Renal cortical epithelial cell (primary cell): ENCODE measurements at regions not wholly inside any gene's neighbourhood (a gene's known extent, or its start where the extent isn't known, plus 50 kb on each side); places are given as distances from the start of the nearest gene placed in this dataset.
A peak's percentile ranks its signal among the peaks of the same experiment; 100 is the strongest.
"Not testable (repeated sequence)": the region's sequence is repeated elsewhere in the genome, so short reads cannot be mapped to it uniquely, and the experiment has no call there.

Experiments used
- DNase-seq: peaks from one replicate; pipeline ENCODE4 v3.0.0-alpha.2; 2011; ENCODE audit warnings: low read depth

DNA sequence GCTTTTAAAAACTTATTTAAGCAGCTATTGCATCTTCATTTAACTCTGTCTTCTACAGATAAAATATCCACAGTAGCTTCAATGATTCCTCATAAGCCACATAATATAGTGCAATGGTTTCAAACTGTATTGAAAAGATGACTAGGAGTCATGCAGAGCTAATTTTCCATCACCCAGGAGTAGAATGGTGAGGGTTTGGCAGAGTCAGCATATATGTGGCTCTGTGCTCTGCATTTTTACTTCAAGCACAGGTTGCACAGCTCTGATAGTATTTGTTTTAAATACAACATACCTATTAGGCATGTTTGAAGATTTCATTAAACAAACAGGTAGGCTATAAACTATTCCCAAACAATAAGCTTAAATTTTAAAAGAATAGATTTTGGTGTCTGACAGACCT lies 731.9 kb upstream of the VRK2 start:
- DNase-seq = no peak

DNA sequence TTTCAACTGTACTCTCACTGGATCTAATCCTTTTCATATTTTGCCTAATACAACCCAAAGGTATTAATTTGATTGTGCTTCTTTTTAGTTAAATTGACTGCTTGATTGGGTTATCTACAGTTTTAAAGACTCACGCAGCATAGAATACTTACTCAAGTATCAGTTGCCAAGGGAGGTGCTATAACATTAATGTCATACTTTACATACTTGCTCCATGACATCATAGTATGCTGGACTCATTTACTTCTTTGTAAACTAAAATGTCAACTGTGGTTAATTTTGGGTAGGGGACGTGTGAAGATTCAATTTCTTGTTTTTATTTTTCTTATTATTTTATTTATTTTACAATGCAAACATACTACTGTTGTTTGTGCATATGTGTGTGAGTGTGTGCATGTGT lies 716.2 kb upstream of the VRK2 start:
- peak; percentile 22 for DNase-seq

DNA sequence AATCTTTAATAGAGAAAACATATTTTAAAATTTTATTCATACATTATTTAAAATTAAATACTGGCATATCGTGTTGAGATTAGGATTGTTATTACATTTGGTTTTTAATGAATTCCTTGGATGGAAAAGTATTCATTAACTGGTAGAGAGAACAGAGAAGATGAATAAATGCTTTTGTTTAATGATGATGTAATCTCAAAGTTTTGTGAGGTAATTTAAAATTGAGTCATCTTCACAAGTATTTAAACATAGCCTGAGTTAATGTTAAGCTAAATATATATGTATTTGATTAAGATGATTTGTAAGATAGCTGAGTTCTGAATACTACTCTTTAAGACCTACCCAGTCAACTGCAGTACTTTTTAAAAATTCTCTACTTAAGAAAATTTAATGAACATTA lies 713.4 kb upstream of the VRK2 start:
- peak; percentile 8 for DNase-seq

DNA sequence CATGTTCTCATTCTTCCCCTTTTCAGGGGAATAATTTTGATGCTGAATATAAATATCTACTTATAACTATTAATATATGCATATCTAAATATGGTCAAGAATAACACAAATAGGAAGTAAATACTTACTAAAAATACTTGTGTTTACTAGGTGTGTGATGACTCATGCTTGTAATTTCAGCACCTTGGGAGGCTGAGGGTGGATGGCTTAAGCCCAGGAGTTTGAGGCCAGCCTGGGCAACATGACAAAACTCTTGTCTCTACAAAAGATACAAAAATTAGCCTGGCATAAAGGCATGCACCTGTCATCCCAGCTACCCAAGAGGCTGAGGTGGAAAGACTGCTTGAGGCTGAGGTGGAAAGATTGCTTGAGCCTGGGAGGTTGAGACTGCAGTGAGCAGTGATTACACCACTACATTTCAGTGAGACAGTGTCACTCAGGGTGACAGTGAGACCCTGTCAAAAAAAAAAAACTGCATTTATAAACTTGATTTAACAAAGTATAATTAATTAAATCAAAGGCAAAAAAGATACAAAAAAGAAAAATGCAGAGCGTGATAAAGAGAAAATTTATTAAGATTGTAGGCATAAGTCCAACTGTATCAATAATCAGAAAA lies 703.1 kb upstream of the VRK2 start:
- peak; percentile 29 for DNase-seq

DNA sequence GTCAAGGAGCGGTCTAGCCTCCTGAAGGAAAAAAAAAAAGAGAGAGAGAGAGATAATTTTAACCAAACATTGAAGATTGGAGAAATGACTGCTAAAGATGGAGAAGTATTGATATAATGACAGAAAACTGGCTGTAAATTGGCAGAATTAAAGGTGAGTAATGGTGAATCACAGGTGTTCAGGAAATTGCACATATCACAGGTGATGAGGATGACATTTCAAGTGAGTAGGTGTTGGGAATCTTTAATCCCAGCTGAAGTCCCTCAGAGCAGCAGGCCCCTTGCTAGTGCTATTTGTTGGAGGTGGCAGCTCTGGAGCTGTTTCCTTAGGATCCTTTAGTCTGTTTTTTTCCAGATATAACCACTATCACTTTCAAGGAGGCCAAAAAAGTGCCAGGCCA lies 678.4 kb upstream of the VRK2 start:
- DNase-seq = no peak

DNA sequence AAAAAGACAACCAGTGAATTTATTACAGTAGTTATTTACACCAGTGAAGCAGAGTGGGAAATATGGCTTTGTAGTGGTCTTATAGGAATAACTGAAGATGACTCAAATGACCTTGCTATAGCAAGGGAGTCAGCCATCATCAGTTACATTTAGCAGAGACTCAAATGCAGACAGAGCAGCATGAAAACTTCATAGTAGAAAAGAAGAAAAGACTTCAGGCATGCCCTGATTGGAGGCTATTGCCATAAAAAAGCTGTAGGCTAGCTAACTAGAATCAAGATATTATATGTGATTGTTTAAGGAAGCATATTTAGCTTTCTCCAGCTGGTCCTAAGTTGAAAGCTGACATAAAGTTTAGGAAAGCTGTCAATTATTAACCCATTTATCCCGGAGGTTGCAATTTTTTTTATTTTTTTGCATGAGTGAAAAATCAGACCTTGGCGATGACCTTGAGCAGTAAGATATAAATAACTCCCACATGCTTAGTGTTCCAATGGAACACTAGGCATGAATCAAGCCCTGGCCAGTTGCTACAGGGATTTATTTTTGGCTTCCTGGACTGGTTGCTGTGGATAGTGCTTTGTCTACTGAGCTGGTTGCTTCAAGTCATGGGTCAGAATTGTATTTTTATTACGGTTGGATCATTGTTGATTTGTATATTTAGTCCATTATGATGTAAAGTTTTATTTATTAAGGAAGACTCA lies 675.6 kb upstream of the VRK2 start:
- DNase-seq = peak; percentile 53

DNA sequence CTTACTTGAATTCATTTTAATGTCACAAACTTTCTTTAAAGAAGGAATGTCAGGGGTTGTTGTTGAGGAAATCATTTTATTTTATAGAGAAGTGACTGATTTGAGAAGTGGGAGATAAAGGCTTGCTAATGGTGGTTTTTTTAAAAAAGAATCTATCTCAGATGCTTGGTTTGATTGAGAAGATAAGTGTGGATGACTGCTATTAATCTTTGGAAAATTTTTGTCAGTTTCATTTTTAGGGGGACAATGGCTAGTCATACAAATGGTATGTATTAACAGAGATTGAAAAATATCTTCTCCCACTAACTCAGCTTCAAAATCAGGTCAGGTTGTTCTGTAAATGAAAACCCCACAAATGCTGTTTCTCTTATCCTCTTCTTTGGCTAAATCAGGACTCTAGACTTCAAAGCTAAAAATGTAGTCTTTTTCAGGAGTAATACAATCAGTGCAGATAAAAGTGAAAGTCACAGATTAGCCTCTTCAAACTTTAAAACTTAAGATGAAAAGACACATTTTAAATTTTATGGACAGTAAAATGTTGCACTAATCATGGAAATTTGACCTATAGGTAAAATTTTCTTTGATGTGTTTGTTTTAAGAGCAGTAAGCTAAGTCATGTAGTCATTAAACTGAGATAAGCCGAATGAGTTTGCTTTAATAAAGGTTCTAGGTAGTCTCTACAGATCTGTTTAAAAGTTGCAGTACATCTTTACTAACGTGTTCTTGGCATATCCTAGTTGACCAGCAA lies 674.2 kb upstream of the VRK2 start:
- no peak for DNase-seq

DNA sequence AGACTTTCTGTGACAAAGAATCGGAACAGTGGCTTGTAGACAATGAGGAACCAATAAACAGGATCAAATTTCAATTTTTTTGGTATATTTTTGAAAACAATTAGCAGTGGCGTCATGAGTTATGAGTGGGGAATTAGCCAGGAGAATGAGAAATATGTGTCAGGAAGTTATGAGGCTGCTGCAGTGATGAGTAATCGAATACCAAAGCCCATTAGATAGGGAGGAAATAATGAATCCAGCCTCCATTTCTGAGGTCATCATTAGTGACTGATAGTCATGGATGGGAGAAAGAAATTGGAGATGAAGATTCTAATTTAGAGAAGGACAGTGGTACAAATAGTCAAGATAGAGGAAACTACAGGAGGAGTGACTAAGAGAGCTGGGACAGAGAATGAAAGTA lies 673.1 kb upstream of the VRK2 start:
- peak; percentile 35 for DNase-seq

DNA sequence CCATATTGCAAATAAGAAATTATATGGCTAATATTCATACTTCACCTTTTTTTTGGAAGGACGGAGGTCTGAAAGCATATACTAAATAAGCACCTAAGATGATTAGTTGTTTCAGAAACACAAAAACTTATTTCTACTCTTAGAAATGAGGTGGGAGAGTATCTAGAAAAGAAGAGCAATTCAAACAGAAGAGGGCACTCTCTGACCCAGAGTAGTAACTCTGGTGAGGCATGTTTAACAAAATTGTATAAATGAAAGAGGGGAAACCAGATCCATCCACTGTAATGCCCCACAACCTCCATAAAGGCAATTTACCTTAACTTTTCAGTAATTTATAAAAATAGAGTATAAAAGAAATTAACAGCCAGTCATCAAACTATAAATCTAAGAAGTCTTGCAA lies 669.6 kb upstream of the VRK2 start:
- peak; percentile 17 for DNase-seq

DNA sequence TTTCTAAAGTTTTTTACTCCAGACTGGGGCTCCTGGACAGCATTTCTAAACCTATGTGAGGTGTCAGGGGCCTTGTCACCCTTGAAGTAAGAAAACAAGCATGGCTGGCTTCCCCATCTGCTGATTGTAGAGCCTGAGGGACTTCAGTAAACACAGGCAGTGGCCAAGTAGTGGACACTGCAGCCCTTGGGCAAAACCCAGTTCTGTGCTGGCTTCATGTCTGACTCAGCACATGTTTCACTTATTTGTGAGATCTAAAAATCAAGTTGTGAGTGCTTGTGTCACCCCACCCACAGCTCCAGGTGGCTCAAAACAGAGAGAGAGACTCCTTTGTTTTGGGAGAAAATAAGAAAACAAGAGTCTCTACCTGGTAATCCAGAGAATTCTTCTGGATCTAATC lies 660.3 kb upstream of the VRK2 start:
- peak; percentile 33 for DNase-seq

DNA sequence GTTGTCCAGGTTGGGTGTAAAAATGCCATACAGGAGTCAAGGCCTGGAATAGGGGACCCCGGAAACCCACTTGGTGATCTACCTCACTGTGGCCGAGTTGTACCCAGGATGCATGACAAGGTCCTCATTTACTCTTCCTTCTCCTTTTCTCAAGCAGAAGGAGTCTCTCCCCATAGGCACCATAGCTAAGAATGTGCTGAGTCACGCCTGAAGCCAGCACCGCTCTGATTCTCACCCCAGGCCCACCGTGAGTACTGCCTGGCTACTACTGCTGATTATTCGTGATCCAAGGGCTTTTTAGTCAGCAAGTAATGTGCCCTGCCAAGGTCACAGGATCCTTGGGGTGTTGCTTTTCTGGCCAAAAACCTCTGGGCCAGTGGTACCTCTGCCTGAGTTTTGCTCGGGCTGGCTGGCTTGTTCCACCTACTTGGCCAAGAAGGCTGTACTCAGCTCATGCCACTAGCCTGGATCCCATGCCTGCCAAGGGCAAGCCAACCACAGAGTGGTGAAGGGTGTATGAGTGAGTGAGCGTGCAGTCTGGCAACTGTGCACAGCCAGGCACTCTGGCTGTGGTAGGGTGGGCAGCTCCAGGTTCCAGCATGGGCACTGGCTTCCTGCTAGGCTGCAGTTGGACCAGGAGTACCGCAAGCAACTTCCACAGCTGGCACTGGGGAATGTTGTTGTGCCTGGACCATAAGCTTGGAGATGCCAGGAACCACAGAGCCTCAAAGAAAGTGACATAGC lies 650.1 kb upstream of the VRK2 start:
- no peak for DNase-seq

DNA sequence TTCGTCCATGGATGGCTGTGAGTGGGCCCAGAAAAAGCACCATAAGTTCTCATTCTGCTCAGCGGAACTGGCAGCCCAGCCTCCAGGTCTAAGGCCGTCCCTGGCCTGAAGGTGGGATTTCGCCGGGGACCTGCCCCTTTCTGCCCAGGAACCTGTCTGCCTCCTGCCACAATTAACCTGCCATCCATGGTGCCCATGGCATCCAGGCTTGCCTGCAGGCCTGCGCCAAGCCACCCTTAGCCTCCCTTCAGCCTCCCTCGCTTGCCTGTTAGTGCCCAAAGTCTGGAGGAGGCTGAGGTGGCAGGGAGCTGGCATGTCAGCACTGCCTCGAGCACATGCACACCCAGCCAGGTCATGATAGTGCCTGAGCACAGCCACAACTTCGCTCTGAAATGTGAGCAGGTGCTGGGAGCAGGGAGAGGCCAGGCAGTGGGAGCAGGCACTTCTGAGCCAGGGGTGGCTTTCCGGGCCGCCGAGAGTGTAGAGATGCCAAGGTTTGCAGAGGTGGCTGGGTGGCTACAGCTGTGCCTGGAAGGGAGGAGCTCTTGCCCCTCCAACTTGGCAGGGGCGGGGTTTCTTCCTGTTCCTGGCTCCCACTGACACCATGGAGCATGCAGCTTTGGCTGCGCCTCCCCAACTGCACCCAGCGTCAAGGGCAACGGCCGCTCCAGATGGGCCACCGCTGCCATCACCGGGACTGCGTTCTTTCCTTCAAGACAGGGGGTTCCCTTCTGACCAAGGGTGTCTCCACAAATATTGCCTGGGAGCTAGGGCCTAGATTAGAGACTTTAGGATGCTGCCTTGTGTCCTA lies 648.9 kb upstream of the VRK2 start:
- DNase-seq = no peak

DNA sequence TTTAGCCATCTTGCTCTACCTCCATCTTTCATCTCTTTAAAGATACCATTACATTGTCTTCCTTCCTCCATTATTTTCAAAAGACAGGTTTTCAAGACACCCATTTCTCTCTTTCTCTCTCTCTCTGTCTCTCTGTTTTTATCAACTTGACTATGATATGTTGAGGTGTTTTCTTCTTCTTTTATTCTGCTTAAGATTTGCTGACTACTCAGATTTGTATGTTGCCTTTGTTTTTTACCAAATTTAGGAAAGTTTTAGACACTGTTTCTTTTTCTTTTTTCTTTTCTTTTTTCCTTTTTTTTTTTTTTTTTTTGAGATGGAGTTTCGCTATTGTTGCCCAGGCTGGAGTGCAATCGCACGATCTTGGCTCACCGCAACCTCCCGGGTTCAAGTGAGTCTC lies 647.5 kb upstream of the VRK2 start:
- no peak for DNase-seq

DNA sequence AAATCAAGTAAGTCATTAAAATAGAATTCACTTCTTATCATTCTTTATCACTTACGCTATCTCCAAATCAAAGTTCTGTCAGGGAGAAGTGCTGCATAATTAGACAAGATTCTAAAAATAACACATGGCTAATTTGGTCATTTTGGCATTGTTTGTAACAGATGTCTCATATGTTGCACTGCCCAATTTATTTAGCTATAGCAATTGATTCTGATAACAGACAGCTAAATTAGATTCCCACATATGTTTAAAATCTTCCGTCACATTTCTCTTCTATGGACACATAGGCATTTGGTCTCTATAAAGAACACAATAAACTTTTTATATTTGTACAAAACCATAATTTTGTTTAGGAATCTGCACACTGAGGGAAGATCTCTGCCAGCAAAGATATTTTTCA lies 644.5 kb upstream of the VRK2 start:
- no peak for DNase-seq

DNA sequence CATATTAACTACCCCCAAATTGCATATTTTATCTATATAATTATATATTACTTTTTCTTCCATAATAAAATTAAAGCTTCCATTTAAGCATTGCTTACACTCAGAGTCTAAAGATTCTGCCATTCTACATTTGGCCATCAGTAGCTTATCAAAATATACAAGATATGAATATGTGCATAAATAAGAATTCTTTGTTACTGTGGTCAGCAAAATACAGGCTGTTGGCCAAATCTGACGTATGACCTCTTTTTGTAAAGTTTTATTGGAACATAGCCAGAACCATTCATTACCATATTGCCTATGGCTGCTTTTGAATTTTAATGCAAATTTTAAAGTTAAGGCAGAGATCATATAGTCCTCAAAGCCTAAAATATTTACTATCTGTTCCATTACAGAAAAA lies 643.9 kb upstream of the VRK2 start:
- DNase-seq = no peak

DNA sequence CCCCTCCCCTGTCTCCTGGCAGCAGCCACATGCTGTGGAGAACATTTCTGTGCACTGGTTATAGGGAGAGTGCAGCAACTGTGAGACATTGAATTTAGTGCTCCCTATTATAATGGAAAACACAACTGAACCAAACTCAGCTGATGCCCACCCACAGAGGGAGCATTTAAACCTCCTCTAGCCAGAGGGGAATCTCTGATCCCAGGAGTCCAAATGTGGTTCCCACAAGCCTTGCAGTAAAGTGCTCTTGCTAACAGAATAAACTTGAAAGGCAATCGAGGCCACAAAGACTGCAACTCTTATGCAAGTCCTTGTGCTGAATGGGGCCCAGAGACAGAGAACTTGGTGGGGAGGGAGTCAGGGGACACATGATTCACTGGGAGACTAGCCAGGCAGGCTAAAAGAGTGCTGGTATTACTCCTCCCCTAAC lies 638.8 kb upstream of the VRK2 start:
- no peak for DNase-seq

DNA sequence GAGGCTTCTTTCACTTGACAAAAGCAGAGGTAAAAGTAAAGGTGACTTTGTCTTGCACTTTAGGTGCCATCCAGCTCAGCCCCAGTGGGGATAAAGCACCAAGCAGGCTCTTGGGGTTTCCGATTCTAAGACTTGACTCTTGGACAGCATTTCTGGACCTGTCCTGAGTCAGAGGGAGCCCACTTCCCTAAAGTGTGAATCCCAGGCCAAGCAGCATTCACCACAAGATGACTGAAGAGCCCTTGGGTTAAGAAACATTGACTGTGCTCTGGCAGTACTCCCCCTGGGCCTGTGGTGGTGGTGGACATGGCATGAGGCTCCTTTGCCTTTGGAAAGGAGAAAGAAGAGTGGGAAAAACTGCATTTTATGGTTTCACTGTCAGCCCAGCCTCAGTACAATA lies 638.0 kb upstream of the VRK2 start:
- no peak for DNase-seq

DNA sequence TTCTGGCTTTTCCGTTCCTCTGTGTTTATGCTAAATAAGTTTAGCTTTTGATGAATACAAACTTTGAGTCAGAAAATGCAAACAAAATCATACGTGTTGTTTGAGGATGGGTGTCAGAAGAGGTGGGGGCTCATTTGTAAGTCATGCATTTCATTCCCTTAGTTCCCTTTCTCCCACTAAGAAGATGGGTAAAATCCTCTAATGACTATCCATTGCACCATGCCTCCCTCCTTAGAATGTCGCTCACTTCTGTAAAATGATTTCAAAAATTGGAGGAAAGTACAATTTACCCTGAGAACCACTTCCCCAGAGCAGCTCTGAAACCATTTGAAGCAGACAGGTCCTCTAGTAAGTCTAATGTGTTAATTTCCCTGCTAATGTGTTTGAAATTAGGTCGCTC lies 629.6 kb upstream of the VRK2 start:
- no peak for DNase-seq

DNA sequence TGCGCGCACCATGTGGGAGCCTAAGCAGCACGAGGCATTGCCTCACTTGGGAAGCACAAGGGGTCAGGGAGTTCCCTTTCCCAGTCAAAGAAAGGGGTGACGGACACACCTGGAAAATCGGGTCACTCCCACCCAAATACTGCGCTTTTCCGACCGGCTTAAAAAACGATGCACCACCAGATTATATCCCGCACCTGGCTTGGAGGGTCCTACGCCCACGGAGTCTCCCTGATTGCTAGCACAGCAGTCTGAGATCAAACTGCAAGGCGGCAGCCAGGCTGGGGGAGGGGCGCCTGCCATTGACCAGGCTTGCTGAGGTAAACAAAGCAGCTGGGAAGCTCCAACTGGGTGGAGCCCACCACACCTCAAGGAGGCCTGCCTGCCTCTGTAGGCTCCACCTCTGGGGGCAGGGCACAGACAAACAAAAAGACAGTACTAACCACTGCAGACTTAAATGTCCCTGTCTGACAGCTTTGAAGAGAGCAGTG lies 627.7 kb upstream of the VRK2 start:
- DNase-seq = not testable (repeated sequence)

DNA sequence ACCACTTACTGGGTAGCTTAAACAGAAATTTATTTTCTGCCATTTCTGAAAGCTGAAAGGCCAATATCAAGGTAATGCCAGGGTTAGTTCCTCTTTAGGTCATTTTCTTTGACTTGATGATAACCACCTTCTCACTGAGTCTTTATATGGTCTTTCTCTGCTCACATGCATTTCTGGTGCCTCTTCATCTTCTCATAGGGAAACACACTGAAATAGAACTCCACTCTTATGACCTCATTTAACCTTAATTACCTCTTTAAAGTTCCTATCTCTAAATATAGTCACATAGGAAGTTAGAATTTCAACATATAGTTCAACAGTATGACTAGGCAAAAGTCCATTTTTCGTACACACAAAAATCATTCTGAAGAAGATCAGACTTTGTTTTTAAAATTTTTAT lies 616.8 kb upstream of the VRK2 start:
- DNase-seq = no peak

DNA sequence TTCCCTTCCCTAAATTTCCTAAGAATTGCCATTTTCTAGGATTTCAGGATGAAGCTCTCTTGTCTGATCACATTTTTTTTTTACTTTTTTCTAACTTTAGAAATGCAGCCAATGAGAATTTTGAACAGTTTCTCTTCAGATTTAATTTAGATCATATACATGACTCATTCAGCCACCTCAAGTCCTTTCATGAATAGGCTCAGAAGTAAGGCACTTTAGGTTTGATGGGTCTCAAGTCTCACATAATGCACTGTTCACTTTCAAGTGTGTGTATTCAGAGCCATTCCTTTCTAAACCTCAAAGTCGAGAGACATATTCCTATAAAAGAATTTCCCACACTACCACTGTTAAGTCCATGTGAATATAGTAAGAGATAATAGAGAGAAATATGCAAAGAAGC lies 614.1 kb upstream of the VRK2 start:
- no peak for DNase-seq

DNA sequence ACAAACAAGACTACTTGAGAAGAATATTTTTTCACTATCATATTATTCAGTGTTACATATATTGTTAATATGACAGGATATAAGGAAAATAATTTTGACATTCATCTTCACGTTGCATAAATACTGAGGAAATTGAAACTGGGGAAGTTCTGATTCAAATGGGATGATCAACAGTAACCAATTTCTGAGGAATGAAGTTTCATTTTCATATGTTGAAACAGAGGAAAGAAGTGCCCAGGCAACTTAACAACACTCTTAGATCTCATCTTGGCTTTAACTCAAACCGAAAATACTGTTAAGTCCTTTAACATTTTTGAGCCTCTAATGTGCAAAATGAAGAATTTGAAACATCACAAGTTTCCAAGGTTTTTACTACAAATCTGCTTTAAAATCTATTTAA lies 612.2 kb upstream of the VRK2 start:
- no peak for DNase-seq
